Ascending aorta (tissue), 2 donors: ENCODE measurements at regions not wholly inside any gene's neighbourhood (a gene's known extent, or its start where the extent isn't known, plus 50 kb on each side); places are given as distances from the start of the nearest gene placed in this dataset.

Experiments used
- DNase-seq, 2 donors: peaks; one replicate each; pipeline ENCODE4 v3.0.0-alpha.2; 2019; ENCODE audit warnings: low spot score in 2 of 2
- H3K27ac ChIP-seq, 2 donors: fragments of 200-600 bp; sonication (generic); one replicate each; pipeline ENCODE4 v1.5.1; 2016 to 2017; ENCODE audit warnings: mild to moderate bottlenecking in 1 of 2
- H3K27me3 ChIP-seq: fragments of 200-600 bp; sonication (generic); one replicate; pipeline ENCODE4 v1.5.1; 2017
- H3K36me3 ChIP-seq, 2 donors: fragments of 200-600 bp; sonication (generic); one replicate each; pipeline ENCODE4 v1.5.1; 2016
- H3K4me1 ChIP-seq, 2 donors: fragments of 200-600 bp; sonication (generic); one replicate each; pipeline ENCODE4 v1.5.1; 2016 to 2017; ENCODE audit warnings: mild to moderate bottlenecking in 1 of 2
- H3K4me3 ChIP-seq, 2 donors: fragments of 200-600 bp; sonication (generic); one replicate each; pipeline ENCODE4 v1.5.1; 2016 to 2017; ENCODE audit warnings: mild to moderate bottlenecking in 1 of 2
- H3K9me3 ChIP-seq, 2 donors: fragments of 200-600 bp; sonication (generic); one replicate each; pipeline ENCODE4 v1.5.1; 2016
- CTCF ChIP-seq, 3 experiments: fragments of 200-600 bp in 2 of 3; fragments of 450-650 bp in 1 of 3; sonication (generic) in 2 of 3; IDR thresholded peaks; one replicate each; pipeline ENCODE4 v1.5.1; 2016 to 2019; ENCODE audit warnings: antibody characterized with exemption in 3 of 3, mild to moderate bottlenecking in 1 of 3, moderate library complexity in 1 of 3
- intact Hi-C: fragments of 100-400 bp; cut with DNase I; formaldehyde crosslinking; loops from one replicate; pipeline ENCODE4 v1.15.1; 2023

GRCh38 chr10:121237718-121238117 is 360.5 kb downstream of the FGFR2 start:
- DNase-seq: no peak
- Histone ChIP-seq H3K4me1 (no peaks in the 10 kb centered on the region), H3K27ac (no peak overlapping the region), H3K4me3 (no peak overlapping the region), H3K9me3 (peaks cover 0 to 5% of the 10 kb centered on the region in 2 donors), H3K27me3 (no peaks in the 10 kb centered on the region), H3K36me3 (no peaks in the 10 kb centered on the region)
- no peak for TF ChIP-seq CTCF (IDR thresholded peaks at IDR 0.05)
- intact Hi-C loops: no loop called here

DNA sequence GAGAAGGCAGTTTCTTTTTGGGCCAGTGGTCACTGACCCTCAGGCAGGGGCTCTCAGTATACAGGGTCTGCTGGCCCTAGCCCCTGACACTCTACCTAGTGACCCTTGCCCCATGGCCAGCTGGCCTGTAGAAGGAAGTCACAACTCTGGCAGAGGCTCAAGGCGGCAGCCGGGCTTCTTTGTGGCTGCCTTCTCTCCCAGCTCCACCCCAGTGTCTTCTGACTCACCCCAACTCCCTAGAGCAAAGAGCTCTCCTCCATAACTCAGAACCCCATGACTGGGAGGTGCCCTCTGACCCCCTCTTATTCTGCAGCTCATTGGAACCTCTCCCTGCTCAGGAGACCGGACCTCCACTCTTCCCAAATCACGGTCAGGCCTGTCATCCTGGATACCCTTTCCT is 358.2 kb downstream of the FGFR2 start:
- no peaks in the 10 kb centered on the region for H3K36me3 ChIP-seq
- no peak overlapping the region for H3K27ac ChIP-seq
- intact Hi-C loops: no loop called here
- H3K4me1 ChIP-seq: no peaks in the 10 kb centered on the region
- no peak for DNase-seq
- H3K9me3 ChIP-seq: peaks cover 0 to 5% of the 10 kb centered on the region in 2 donors
- no peaks in the 10 kb centered on the region for H3K27me3 ChIP-seq
- TF ChIP-seq CTCF (IDR thresholded peaks at IDR 0.05): no peak
- H3K4me3 ChIP-seq: no peak overlapping the region

GRCh38 chr10:121240556-121240955 is 357.7 kb downstream of the FGFR2 start:
- H3K4me1 ChIP-seq: no peaks in the 10 kb centered on the region
- DNase-seq: no peak
- no peak overlapping the region for H3K4me3 ChIP-seq
- no peaks in the 10 kb centered on the region for H3K27me3 ChIP-seq
- no peak overlapping the region for H3K27ac ChIP-seq
- H3K36me3 ChIP-seq: no peaks in the 10 kb centered on the region
- intact Hi-C loops: no loop called here
- TF ChIP-seq CTCF (IDR thresholded peaks at IDR 0.05): no peak
- peaks cover 0 to 5% of the 10 kb centered on the region in 2 donors for H3K9me3 ChIP-seq

DNA sequence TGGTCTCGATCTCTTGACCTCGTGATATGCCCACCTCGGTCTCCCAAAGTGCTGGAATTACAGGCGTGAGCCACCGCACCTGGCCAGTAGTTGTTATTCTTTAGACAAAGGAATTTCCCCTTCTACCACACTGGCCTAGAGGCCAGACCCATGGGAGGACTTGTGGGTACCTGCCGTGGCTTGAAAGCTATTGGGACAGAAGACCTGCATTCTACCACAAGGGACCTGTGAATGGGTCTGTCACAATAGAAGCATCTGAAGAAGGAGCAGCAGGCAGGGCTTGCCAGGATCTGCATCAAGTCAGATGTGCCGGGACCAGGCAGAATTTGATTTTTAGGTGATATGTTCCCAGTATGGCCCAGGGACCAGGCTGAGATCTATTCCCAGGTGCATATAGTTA is 356.9 kb downstream of the FGFR2 start:
- H3K27me3 ChIP-seq: no peaks in the 10 kb centered on the region
- intact Hi-C loops: no loop called here
- H3K27ac ChIP-seq: no peak overlapping the region
- H3K4me3 ChIP-seq: no peak overlapping the region
- DNase-seq: no peak
- no peak for TF ChIP-seq CTCF (IDR thresholded peaks at IDR 0.05)
- no peaks in the 10 kb centered on the region for H3K36me3 ChIP-seq
- H3K9me3 ChIP-seq: peaks cover 0 to 5% of the 10 kb centered on the region in 2 donors
- H3K4me1 ChIP-seq: no peaks in the 10 kb centered on the region

GRCh38 chr10:121242741-121243608 is 355.3 kb downstream of the FGFR2 start:
- no peak for TF ChIP-seq CTCF (IDR thresholded peaks at IDR 0.05)
- no peak overlapping the region for H3K27ac ChIP-seq
- intact Hi-C loops: no loop called here
- no peak overlapping the region for H3K4me3 ChIP-seq
- H3K9me3 ChIP-seq: no peaks in the 10 kb centered on the region
- DNase-seq: no peak
- no peaks in the 10 kb centered on the region for H3K4me1 ChIP-seq
- H3K27me3 ChIP-seq: no peaks in the 10 kb centered on the region
- no peaks in the 10 kb centered on the region for H3K36me3 ChIP-seq
